ENCODE measurements at regions not wholly inside any gene's neighbourhood (a gene's known extent, or its start where the extent isn't known, plus 50 kb on each side); places are given as distances from the start of the nearest gene placed in this dataset.

- H3K27me3 ChIP-seq (ENCODE audit: control insufficient read depth in 1 of 2, insufficient read depth in 2 of 2, low read length in 2 of 2) = no peaks in the 10 kb centered on the region
- POLR2A ChIA-PET = no interaction called here
Measured at GRCh38 chr18:43588838-43589237, 311.5 kb upstream of the SYT4 start.

GRCh38 chr18:43589611-43590151, 312.4 kb upstream of the SYT4 start:
- DNase-seq (no peak), ATAC-seq (ENCODE audit: poor library complexity) (no peak)
- H3K27me3 ChIP-seq (ENCODE audit: control insufficient read depth in 1 of 2, insufficient read depth in 2 of 2, low read length in 2 of 2) = no peaks in the 10 kb centered on the region
- H3K27me3 Mint-ChIP-seq = no peaks in the 10 kb centered on the region
- no peak overlapping the region for H3K4me3 ChIP-seq (ENCODE audit: low read length)
- POLR2A ChIA-PET = no interaction called here
- peaks cover 0 to 18% of the 10 kb centered on the region in 2 experiments for H3K9me3 ChIP-seq (ENCODE audit: control insufficient read depth in 1 of 2, insufficient read depth in 1 of 2, low read length in 2 of 2)
- CTCF ChIA-PET = no interaction called here
- H3K9me3 Mint-ChIP-seq = no peaks in the 10 kb centered on the region
- no peaks in the 10 kb centered on the region for H3K36me3 ChIP-seq (ENCODE audit: insufficient read depth, low read length)
- no peaks in the 10 kb centered on the region for H3K36me3 Mint-ChIP-seq (ENCODE audit: low read depth)
- no peak overlapping the region for H3K27ac ChIP-seq (ENCODE audit: low read depth in 1 of 2, low read length in 2 of 2)
- no peaks in the 10 kb centered on the region for H3K4me1 ChIP-seq (ENCODE audit: insufficient read depth, low read length)
- intact Hi-C loops (cut with DNase I, micrococcal nuclease) = loop anchor here in 1 of 2 experiments (2.0 kb wide), 1 partner anchor 1475 kb away; no protein-coding TSS in a partner anchor
- H3K27ac Mint-ChIP-seq = no peak overlapping the region
- no peaks in the 10 kb centered on the region for H3K4me1 Mint-ChIP-seq (ENCODE audit: low read depth)
- no peak overlapping the region for H3K4me3 Mint-ChIP-seq
- TF ChIP-seq CTCF (IDR thresholded peaks at IDR 0.05) = no peak

More at GRCh38 chr18:43588838-43589237, 311.5 kb upstream of the SYT4 start:
- Histone ChIP-seq H3K9me3 (ENCODE audit: control insufficient read depth in 1 of 2, insufficient read depth in 1 of 2, low read length in 2 of 2) (peaks cover 0 to 18% of the 10 kb centered on the region in 2 experiments), H3K36me3 (ENCODE audit: insufficient read depth, low read length) (no peaks in the 10 kb centered on the region), H3K4me3 (ENCODE audit: low read length) (no peak overlapping the region), H3K27ac (ENCODE audit: low read depth in 1 of 2, low read length in 2 of 2) (no peak overlapping the region), H3K4me1 (ENCODE audit: insufficient read depth, low read length) (no peaks in the 10 kb centered on the region)
- Mint-ChIP-seq H3K4me1 (ENCODE audit: low read depth) (no peaks in the 10 kb centered on the region), H3K36me3 (ENCODE audit: low read depth) (no peaks in the 10 kb centered on the region), H3K27ac (no peak overlapping the region), H3K9me3 (no peaks in the 10 kb centered on the region), H3K27me3 (no peaks in the 10 kb centered on the region), H3K4me3 (no peak overlapping the region)
- CTCF ChIA-PET = no interaction called here
- TF ChIP-seq CTCF (IDR thresholded peaks at IDR 0.05) = no peak
- no peak for ATAC-seq (ENCODE audit: poor library complexity)
- intact Hi-C loops (cut with DNase I, micrococcal nuclease) = loop anchor here in 1 of 2 experiments (2.0 kb wide), 1 partner anchor 1474 kb away; no protein-coding TSS in a partner anchor
- DNase-seq = no peak

- no peak for TF ChIP-seq CTCF (IDR thresholded peaks at IDR 0.05)
- no peak overlapping the region for H3K27ac Mint-ChIP-seq
- POLR2A ChIA-PET = no interaction called here
- H3K36me3 ChIP-seq (ENCODE audit: insufficient read depth, low read length) = no peaks in the 10 kb centered on the region
- H3K4me1 ChIP-seq (ENCODE audit: insufficient read depth, low read length) = no peaks in the 10 kb centered on the region
- H3K9me3 ChIP-seq (ENCODE audit: control insufficient read depth in 1 of 2, insufficient read depth in 1 of 2, low read length in 2 of 2) = peaks cover 0 to 18% of the 10 kb centered on the region in 2 experiments
- no peaks in the 10 kb centered on the region for H3K36me3 Mint-ChIP-seq (ENCODE audit: low read depth)
- no peak overlapping the region for H3K4me3 ChIP-seq (ENCODE audit: low read length)
- H3K4me1 Mint-ChIP-seq (ENCODE audit: low read depth) = no peaks in the 10 kb centered on the region
- H3K9me3 Mint-ChIP-seq = no peaks in the 10 kb centered on the region
- no peaks in the 10 kb centered on the region for H3K27me3 Mint-ChIP-seq
- no peak for ATAC-seq (ENCODE audit: poor library complexity)
- DNase-seq = peak in 1 of 14 experiments; percentile 5
- H3K4me3 Mint-ChIP-seq = no peak overlapping the region
- H3K27me3 ChIP-seq (ENCODE audit: control insufficient read depth in 1 of 2, insufficient read depth in 2 of 2, low read length in 2 of 2) = no peaks in the 10 kb centered on the region
- H3K27ac ChIP-seq (ENCODE audit: low read depth in 1 of 2, low read length in 2 of 2) = no peak overlapping the region
- intact Hi-C loops (cut with DNase I, micrococcal nuclease) = no loop called here
- CTCF ChIA-PET = no interaction called here
Measured at GRCh38 chr18:43590182-43590903, 313.1 kb upstream of the SYT4 start.
